SK-N-SH (cell line): ENCODE measurements at regions not wholly inside any gene's neighbourhood (a gene's known extent, or its start where the extent isn't known, plus 50 kb on each side); places are given as distances from the start of the nearest gene placed in this dataset.

Source experiments
- CTCF ChIA-PET: fragments of 300-600, 350-600 bp; formaldehyde crosslinking; extraction: SDS; loops from one replicate; lab custom pipeline; 2021; lab: Yijun Ruan, JAX
- POLR2A ChIA-PET: fragments of 350-600 bp; sonication (Branson Sonifier 250); formaldehyde crosslinking; extraction: SDS; loops from one replicate; lab custom pipeline; 2020; ENCODE audit warnings: antibody characterized with exemption, inconsistent platforms; lab: Yijun Ruan, JAX
- DNase-seq: peaks from one replicate; pipeline ENCODE4 v3.0.0; 2012
- H2AFZ ChIP-seq: fragments of 200-600 bp; sonication (generic); 2 replicates; pipeline ENCODE4 v1.8.1; 2016; ENCODE audit warnings: antibody characterized with exemption, mild to moderate bottlenecking, low read depth
- H3F3A ChIP-seq: fragments of 200-600 bp; sonication (generic); replicated peaks from 2 replicates; pipeline ENCODE3; 2016; ENCODE audit warnings: antibody characterized with exemption, mild to moderate bottlenecking; ENCODE audit not compliant: insufficient read depth
- H3K27ac ChIP-seq, 2 experiments: fragments of 200-500 bp in 1 of 2; fragments of 200-600 bp in 1 of 2; sonication (Bioruptor generic) in 1 of 2; sonication (generic), shearing (Covaris generic) in 1 of 2; 2 replicates each; pipeline versions ENCODE4 v1.5.1 to v1.6.1; 2014 to 2016; ENCODE audit warnings: low read depth in 2 of 2, inconsistent platforms in 1 of 2, low read length in 1 of 2, mild to moderate bottlenecking in 1 of 2, mixed read lengths in 1 of 2
- H3K27me3 ChIP-seq: fragments of 200-600 bp; sonication (generic), shearing (Covaris generic); 2 replicates; pipeline ENCODE4 v1.6.1; 2016; ENCODE audit warnings: mixed run types; ENCODE audit not compliant: insufficient read depth
- H3K36me3 ChIP-seq, 2 experiments: fragments of 200-500 bp in 1 of 2; fragments of 200-600 bp in 1 of 2; sonication (Bioruptor generic) in 1 of 2; sonication (generic) in 1 of 2; replicated peaks in 1 of 2; 2 replicates each; pipeline versions ENCODE3 to v1.5.1; 2014 to 2016; ENCODE audit warnings: low read length in 1 of 2, mild to moderate bottlenecking in 1 of 2; ENCODE audit not compliant: insufficient read depth in 2 of 2, control insufficient read depth in 1 of 2
- H3K4me1 ChIP-seq, 2 experiments: fragments of 200-500 bp in 1 of 2; fragments of 200-600 bp in 1 of 2; sonication (Bioruptor generic) in 1 of 2; sonication (generic), shearing (Covaris generic) in 1 of 2; 2 replicates each; pipeline versions ENCODE4 v1.5.1 to v1.6.1; 2014 to 2016; ENCODE audit warnings: low read depth in 1 of 2, low read length in 1 of 2, mixed run types in 1 of 2; ENCODE audit not compliant: insufficient read depth in 2 of 2, control insufficient read depth in 1 of 2
- H3K4me2 ChIP-seq: fragments of 200-600 bp; sonication (generic), shearing (Covaris generic); 2 replicates; pipeline ENCODE4 v1.6.1; 2017; ENCODE audit warnings: mixed run types
- H3K4me3 ChIP-seq, 2 experiments: fragments of 200-500 bp in 1 of 2; fragments of 200-600 bp in 1 of 2; sonication (Bioruptor generic) in 1 of 2; sonication (generic), shearing (Covaris generic) in 1 of 2; 2 replicates each; pipeline versions ENCODE4 v1.5.1 to v1.8.1; 2014 to 2016; ENCODE audit warnings: low read depth in 2 of 2, inconsistent platforms in 1 of 2, low read length in 1 of 2, mild to moderate bottlenecking in 1 of 2, mixed read lengths in 1 of 2, moderate library complexity in 1 of 2
- H3K79me2 ChIP-seq: fragments of 200-600 bp; sonication (generic); 2 replicates; pipeline ENCODE4 v1.8.1; 2017; ENCODE audit warnings: mild to moderate bottlenecking; ENCODE audit not compliant: insufficient read depth
- H3K9ac ChIP-seq: fragments of 200-600 bp; sonication (generic); 2 replicates; pipeline ENCODE4 v1.6.1; 2017; ENCODE audit warnings: mixed run types
- H3K9me2 ChIP-seq: fragments of 200-600 bp; sonication (generic); 2 replicates; pipeline ENCODE4 v1.6.1; 2017; ENCODE audit warnings: mixed run types
- H3K9me3 ChIP-seq: fragments of 200-600 bp; sonication (generic); 2 replicates; pipeline ENCODE4 v1.6.1; 2017; ENCODE audit warnings: mixed run types, mild to moderate bottlenecking, moderate library complexity
- H4K20me1 ChIP-seq: fragments of 200-600 bp; sonication (generic); 2 replicates; pipeline ENCODE4 v1.6.1; 2017; ENCODE audit warnings: mild to moderate bottlenecking, mixed run types; ENCODE audit not compliant: insufficient read depth
- EP300 ChIP-seq, 2 experiments: IDR thresholded peaks; 2 replicates each; pipeline versions ENCODE4 v1.4.0 to v1.6.1; 2012; ENCODE audit warnings: borderline replicate concordance in 1 of 2, low read depth in 1 of 2, low read length in 1 of 2
- EZH2phosphoT487 ChIP-seq: fragments of 200-600 bp; sonication (generic); IDR thresholded peaks from 2 replicates; pipeline ENCODE4 v1.6.1; 2017; ENCODE audit warnings: low read depth, mixed run types, mild to moderate bottlenecking, antibody characterized with exemption, moderate library complexity, borderline replicate concordance
- FOXM1 ChIP-seq: IDR thresholded peaks from 2 replicates; pipeline ENCODE4 v1.4.0; 2012; ENCODE audit warnings: low read depth, mild to moderate bottlenecking
- GABPA ChIP-seq: IDR thresholded peaks from 2 replicates; pipeline ENCODE4 v1.4.0; 2012; ENCODE audit warnings: low read depth, mild to moderate bottlenecking
- JUND ChIP-seq: IDR thresholded peaks from 2 replicates; pipeline ENCODE4 v1.4.0; 2012
- NFIC ChIP-seq: IDR thresholded peaks from 2 replicates; pipeline ENCODE4 v1.4.0; 2012; ENCODE audit warnings: borderline replicate concordance
- NRF1 ChIP-seq: IDR thresholded peaks from 2 replicates; pipeline ENCODE4 v1.6.1; 2012; ENCODE audit warnings: low read depth, mild to moderate bottlenecking, low read length
- RCOR1 ChIP-seq: fragments of 150-350 bp; IDR thresholded peaks from 2 replicates; pipeline ENCODE4 v1.6.1; 2017; ENCODE audit warnings: antibody characterized with exemption, low read length
- REST ChIP-seq: IDR thresholded peaks from 2 replicates; pipeline ENCODE4 v1.6.1; 2012; ENCODE audit warnings: mild to moderate bottlenecking, low read depth, low read length, moderate library complexity
- RFX5 ChIP-seq: IDR thresholded peaks from 2 replicates; pipeline ENCODE4 v1.6.1; 2012; ENCODE audit warnings: mild to moderate bottlenecking, improper control_type of control experiment, low read length
- SMC3 ChIP-seq: IDR thresholded peaks from 2 replicates; pipeline ENCODE4 v1.6.1; 2012; ENCODE audit warnings: low read depth, low read length, improper control_type of control experiment
- TAF1 ChIP-seq: IDR thresholded peaks from 2 replicates; pipeline ENCODE4 v1.6.1; 2012; ENCODE audit warnings: low read depth, mild to moderate bottlenecking, low read length, moderate library complexity, borderline replicate concordance
- TEAD4 ChIP-seq: IDR thresholded peaks from 2 replicates; pipeline ENCODE4 v1.4.0; 2012; ENCODE audit warnings: mild to moderate bottlenecking, borderline replicate concordance; ENCODE audit not compliant: insufficient read depth
- USF1 ChIP-seq: IDR thresholded peaks from 2 replicates; pipeline ENCODE4 v1.4.0; 2012; ENCODE audit warnings: low read depth, borderline replicate concordance
- ZBTB33 ChIP-seq: IDR thresholded peaks from 2 replicates; pipeline ENCODE4 v1.4.0; 2012; ENCODE audit warnings: low read depth, borderline replicate concordance
- WGBS: methylation state at CpG from one replicate; pipeline ENCODE4 v1.1.6; 2017; ENCODE audit warnings: low lambda C conversion rate; 5-methylcytosine and 5-hydroxymethylcytosine counted together

GRCh38 chr10:84826704-84827103 lies 498.3 kb downstream of the CCSER2 start:
- Histone ChIP-seq H3K9me2 (no peaks in the 10 kb centered on the region), H4K20me1 (no peaks in the 10 kb centered on the region), H3K27me3 (no peaks in the 10 kb centered on the region), H2AFZ (no peak overlapping the region), H3K4me3 (no peak overlapping the region), H3K27ac (peak overlapping the region in 1 of 2 experiments; percentile 60; a peak in 2 of 4 replicates), H3K9me3 (no peaks in the 10 kb centered on the region), H3K36me3 (no peaks in the 10 kb centered on the region), H3K4me2 (no peak overlapping the region), H3K4me1 (peaks cover 0 to 16% of the 10 kb centered on the region in 2 experiments; a peak in 2 of 4 replicates), H3K79me2 (no peaks in the 10 kb centered on the region), H3K9ac (no peak overlapping the region), H3F3A (no peaks in the 10 kb centered on the region)
- CTCF ChIA-PET, result interaction anchor here (2.2 kb wide), 1 partner anchor 19 kb away, joined by 8 read pairs; no protein-coding TSS in a partner anchor
- POLR2A ChIA-PET, result no interaction called here
- 8% methylated on average over 3 of the region's 3 CpGs for WGBS
- TF ChIP-seq EZH2phosphoT487 (no peak), EP300 (IDR thresholded peaks at IDR 0.05; ENCODE audit: borderline replicate concordance in 1 of 2, low read depth in 1 of 2, low read length in 1 of 2) (peak in 1 of 2 experiments; percentile 42; a peak in 1 of 4 replicates), SMC3 (no peak), RCOR1 (peak; percentile 70; the same call in 1 of the 2 replicates)
- peak; percentile 53 for DNase-seq

- no peaks in the 10 kb centered on the region for H3K9me2 ChIP-seq
- no peaks in the 10 kb centered on the region for H3F3A ChIP-seq
- no peak for DNase-seq
- H4K20me1 ChIP-seq, result no peaks in the 10 kb centered on the region
- POLR2A ChIA-PET, result no interaction called here
- H3K27ac ChIP-seq, result no peak overlapping the region
- no peak overlapping the region for H3K4me2 ChIP-seq
- no peak overlapping the region for H3K4me3 ChIP-seq
- WGBS, result 20% methylated on average over 7 of the region's 7 CpGs
- CTCF ChIA-PET, result no interaction called here
- H3K79me2 ChIP-seq, result no peaks in the 10 kb centered on the region
- H3K9me3 ChIP-seq, result no peaks in the 10 kb centered on the region
- no peaks in the 10 kb centered on the region for H3K27me3 ChIP-seq
- H3K36me3 ChIP-seq, result no peaks in the 10 kb centered on the region
- H2AFZ ChIP-seq, result no peak overlapping the region
- no peak overlapping the region for H3K9ac ChIP-seq
- TF ChIP-seq TEAD4, result no peak
- TF ChIP-seq REST, result no peak
- TF ChIP-seq GABPA, result no peak
- TF ChIP-seq NRF1, result no peak
- no peak for TF ChIP-seq FOXM1
- no peak for TF ChIP-seq RCOR1
- TF ChIP-seq ZBTB33, result no peak
- no peak for TF ChIP-seq RFX5
- TF ChIP-seq USF1, result no peak
- TF ChIP-seq TAF1, result no peak
- no peak for TF ChIP-seq JUND
- no peak for TF ChIP-seq NFIC
- no peak for TF ChIP-seq SMC3
- H3K4me1 ChIP-seq, result peaks cover 0 to 12% of the 10 kb centered on the region in 2 experiments; a peak in 2 of 4 replicates
Observed at GRCh38 chr10:84829131-84829530, 500.7 kb downstream of the CCSER2 start.
